ENCODE measurements at regions not wholly inside any gene's neighbourhood (a gene's known extent, or its start where the extent isn't known, plus 50 kb on each side); places are given as distances from the start of the nearest gene placed in this dataset.

GRCh38 chr3:157752554-157752953 lies 249.3 kb upstream of the VEPH1 start:
- Histone ChIP-seq H3K36me3 (ENCODE audit: control insufficient read depth, low read length) (no peaks in the 10 kb centered on the region), H3K9me2 (replicated peaks; ENCODE audit: control insufficient read depth, low read length) (no peaks in the 10 kb centered on the region), H3K4me2 (ENCODE audit: low read length) (no peak overlapping the region), H3K27ac (ENCODE audit: low read depth, low read length) (no peak overlapping the region), H3K4me1 (ENCODE audit: control insufficient read depth, low read length) (no peaks in the 10 kb centered on the region), H3K27me3 (ENCODE audit: control insufficient read depth, low read length) (no peaks in the 10 kb centered on the region), H3K9me3 (ENCODE audit: control insufficient read depth, insufficient read depth, low read length) (no peaks in the 10 kb centered on the region), H3F3A (ENCODE audit: control insufficient read depth, insufficient read depth) (no peaks in the 10 kb centered on the region), H3K79me2 (ENCODE audit: control insufficient read depth, low read length) (no peaks in the 10 kb centered on the region), H4K20me1 (ENCODE audit: control insufficient read depth, insufficient read depth, low read depth, low read length) (no peaks in the 10 kb centered on the region), H3K4me3 (ENCODE audit: low read length) (no peak overlapping the region)
- TF ChIP-seq CTCF (IDR thresholded peaks at IDR 0.05; ENCODE audit: low read depth, low read length, poor library complexity, severe bottlenecking) (no peak), EZH2phosphoT487 (IDR thresholded peaks at IDR 0.05; ENCODE audit: borderline replicate concordance, low read length) (no peak)

DNA sequence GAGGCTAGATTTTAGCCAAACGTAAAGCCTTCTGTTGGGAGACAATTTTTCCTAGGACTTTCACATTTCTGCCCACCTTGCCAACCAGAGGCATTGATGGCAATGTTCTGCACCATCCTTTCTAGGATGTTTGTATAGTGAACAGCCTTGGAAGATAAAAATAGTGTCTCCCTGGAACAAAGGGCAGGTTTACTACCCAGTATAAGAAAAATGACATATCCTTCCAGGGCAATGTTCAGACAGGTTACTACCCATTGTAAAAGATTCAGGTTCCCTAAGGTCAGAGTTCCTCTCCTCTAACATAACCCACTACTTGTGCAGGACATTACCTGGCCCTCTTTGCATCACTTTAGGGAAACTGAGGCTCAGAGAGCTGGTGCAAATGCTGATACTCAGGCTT lies 248.2 kb upstream of the VEPH1 start:
- TF ChIP-seq CTCF (IDR thresholded peaks at IDR 0.05; ENCODE audit: low read depth, low read length, poor library complexity, severe bottlenecking) (no peak), EZH2phosphoT487 (IDR thresholded peaks at IDR 0.05; ENCODE audit: borderline replicate concordance, low read length) (no peak)
- Histone ChIP-seq H3K9me2 (replicated peaks; ENCODE audit: control insufficient read depth, low read length) (no peaks in the 10 kb centered on the region), H3F3A (ENCODE audit: control insufficient read depth, insufficient read depth) (no peaks in the 10 kb centered on the region), H3K4me1 (ENCODE audit: control insufficient read depth, low read length) (no peaks in the 10 kb centered on the region), H3K4me3 (ENCODE audit: low read length) (no peak overlapping the region), H3K27ac (ENCODE audit: low read depth, low read length) (no peak overlapping the region), H3K36me3 (ENCODE audit: control insufficient read depth, low read length) (no peaks in the 10 kb centered on the region), H3K27me3 (ENCODE audit: control insufficient read depth, low read length) (no peaks in the 10 kb centered on the region), H3K9me3 (ENCODE audit: control insufficient read depth, insufficient read depth, low read length) (no peaks in the 10 kb centered on the region), H4K20me1 (ENCODE audit: control insufficient read depth, insufficient read depth, low read depth, low read length) (no peaks in the 10 kb centered on the region), H3K4me2 (ENCODE audit: low read length) (no peak overlapping the region), H3K79me2 (ENCODE audit: control insufficient read depth, low read length) (no peaks in the 10 kb centered on the region)

DNA sequence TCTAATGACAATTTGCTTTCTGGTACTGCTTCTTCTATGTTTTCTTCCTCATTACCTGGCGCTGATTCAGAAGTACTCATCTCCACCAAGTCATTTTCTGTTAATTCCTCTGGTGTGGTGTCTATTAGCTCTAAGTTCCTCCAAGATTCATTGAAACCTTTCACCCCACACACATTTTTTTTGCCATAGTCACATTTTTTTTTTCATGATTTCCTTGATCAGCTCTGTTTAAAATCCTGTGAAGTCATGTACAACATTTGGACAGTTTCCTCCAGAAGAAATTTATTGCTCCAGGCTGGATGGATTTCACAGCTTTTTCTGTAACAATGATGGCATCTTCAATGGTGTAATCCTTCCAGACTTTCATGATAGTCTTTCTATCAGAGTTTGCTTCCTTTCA lies 243.2 kb upstream of the VEPH1 start:
- no peaks in the 10 kb centered on the region for H3K9me3 ChIP-seq (ENCODE audit: control insufficient read depth, insufficient read depth, low read length)
- no peak overlapping the region for H3K27ac ChIP-seq (ENCODE audit: low read depth, low read length)
- H3K4me1 ChIP-seq (ENCODE audit: control insufficient read depth, low read length) = no peaks in the 10 kb centered on the region
- H3K4me3 ChIP-seq (ENCODE audit: low read length) = no peak overlapping the region
- no peak overlapping the region for H3K4me2 ChIP-seq (ENCODE audit: low read length)
- no peaks in the 10 kb centered on the region for H3K27me3 ChIP-seq (ENCODE audit: control insufficient read depth, low read length)
- no peaks in the 10 kb centered on the region for H3K36me3 ChIP-seq (ENCODE audit: control insufficient read depth, low read length)
- no peaks in the 10 kb centered on the region for H3K9me2 ChIP-seq (replicated peaks; ENCODE audit: control insufficient read depth, low read length)
- no peaks in the 10 kb centered on the region for H4K20me1 ChIP-seq (ENCODE audit: control insufficient read depth, insufficient read depth, low read depth, low read length)
- no peaks in the 10 kb centered on the region for H3F3A ChIP-seq (ENCODE audit: control insufficient read depth, insufficient read depth)
- TF ChIP-seq CTCF (IDR thresholded peaks at IDR 0.05; ENCODE audit: low read depth, low read length, poor library complexity, severe bottlenecking) (no peak), EZH2phosphoT487 (IDR thresholded peaks at IDR 0.05; ENCODE audit: borderline replicate concordance, low read length) (no peak)
- no peaks in the 10 kb centered on the region for H3K79me2 ChIP-seq (ENCODE audit: control insufficient read depth, low read length)

DNA sequence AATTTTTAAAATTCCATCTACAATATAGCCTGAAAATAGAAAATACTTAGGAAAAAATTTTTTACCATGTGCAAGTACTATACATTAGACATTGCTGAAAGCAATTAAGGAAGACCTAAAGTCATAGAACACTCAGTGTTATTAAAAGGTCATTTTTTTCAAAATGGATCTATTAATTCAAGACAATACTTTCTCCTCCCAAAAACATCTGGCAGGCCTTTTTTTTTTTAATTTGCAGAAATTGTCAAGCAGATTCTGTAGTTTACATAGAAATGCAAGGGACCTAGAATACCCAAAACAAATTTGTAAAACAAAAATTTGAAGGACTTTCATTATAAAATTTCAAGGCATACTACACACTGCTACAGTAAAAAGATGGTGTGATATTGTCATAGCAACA lies 238.4 kb upstream of the VEPH1 start:
- H3K4me2 ChIP-seq (ENCODE audit: low read length) = no peak overlapping the region
- TF ChIP-seq EZH2phosphoT487 (IDR thresholded peaks at IDR 0.05; ENCODE audit: borderline replicate concordance, low read length) = no peak
- no peak for TF ChIP-seq CTCF (IDR thresholded peaks at IDR 0.05; ENCODE audit: low read depth, low read length, poor library complexity, severe bottlenecking)
- H3K36me3 ChIP-seq (ENCODE audit: control insufficient read depth, low read length) = no peaks in the 10 kb centered on the region
- no peaks in the 10 kb centered on the region for H4K20me1 ChIP-seq (ENCODE audit: control insufficient read depth, insufficient read depth, low read depth, low read length)
- H3K27me3 ChIP-seq (ENCODE audit: control insufficient read depth, low read length) = no peaks in the 10 kb centered on the region
- H3K9me2 ChIP-seq (replicated peaks; ENCODE audit: control insufficient read depth, low read length) = no peaks in the 10 kb centered on the region
- no peaks in the 10 kb centered on the region for H3K79me2 ChIP-seq (ENCODE audit: control insufficient read depth, low read length)
- no peaks in the 10 kb centered on the region for H3K4me1 ChIP-seq (ENCODE audit: control insufficient read depth, low read length)
- no peak overlapping the region for H3K4me3 ChIP-seq (ENCODE audit: low read length)
- no peaks in the 10 kb centered on the region for H3K9me3 ChIP-seq (ENCODE audit: control insufficient read depth, insufficient read depth, low read length)
- H3K27ac ChIP-seq (ENCODE audit: low read depth, low read length) = no peak overlapping the region
- no peaks in the 10 kb centered on the region for H3F3A ChIP-seq (ENCODE audit: control insufficient read depth, insufficient read depth)
